ENCODE measurements at regions not wholly inside any gene's neighbourhood (a gene's known extent, or its start where the extent isn't known, plus 50 kb on each side); places are given as distances from the start of the nearest gene placed in this dataset.
"Not testable (repeated sequence)": the region's sequence is repeated elsewhere in the genome, so short reads cannot be mapped to it uniquely, and the experiment has no call there.

GRCh38 chr14:105621479-105622328, 95.3 kb downstream of the TMEM121 start:
- intact Hi-C loops (cut with DNase I); H3K4me3 ChIP-seq; DNase-seq; H3K27me3 ChIP-seq; H3K36me3 ChIP-seq (replicated peaks in 1 of 2); H3K4me1 ChIP-seq (replicated peaks in 1 of 2); H3K9me3 ChIP-seq (replicated peaks in 1 of 3): not testable (repeated sequence)
- WGBS, 4 donors: 66 to 83% (median 74%) methylated on average over 13 to 23 of the region's 23 CpGs
- peak overlapping the region in 1 of 5 donors; percentile 40 for H3K27ac ChIP-seq

- H3K27me3 ChIP-seq: peaks cover under 1% of the 10 kb centered on the region
- intact Hi-C loops (cut with DNase I): no loop called here
- no peak overlapping the region for H3K4me3 ChIP-seq
- H3K9me3 ChIP-seq (replicated peaks in 1 of 3): no peaks in the 10 kb centered on the region
- no peaks in the 10 kb centered on the region for H3K4me1 ChIP-seq (replicated peaks in 1 of 2)
- no peak for DNase-seq
- 68 to 79% (median 70%) methylated on average over 10 to 12 of the region's 12 CpGs for WGBS, 4 donors
- H3K36me3 ChIP-seq (replicated peaks in 1 of 2): no peaks in the 10 kb centered on the region
- H3K27ac ChIP-seq: no peak overlapping the region
- no peak for TF ChIP-seq CTCF (IDR thresholded peaks at IDR 0.05)
- no peak for TF ChIP-seq POLR2A (IDR thresholded peaks at IDR 0.05)
Measured at GRCh38 chr14:105622329-105622955, 96.1 kb downstream of the TMEM121 start.

- H3K9me3 ChIP-seq (replicated peaks in 1 of 3); H3K36me3 ChIP-seq (replicated peaks in 1 of 2); H3K4me3 ChIP-seq; H3K27me3 ChIP-seq; H3K4me1 ChIP-seq (replicated peaks in 1 of 2); H3K27ac ChIP-seq; intact Hi-C loops (cut with DNase I); DNase-seq: not testable (repeated sequence)
- WGBS, 4 donors: 47 to 73% (median 69%) methylated on average over 3 to 14 of the region's 14 CpGs; no CpG with 5 or more reads in 1 of the 4 donors
Measured at GRCh38 chr14:105623178-105623577, 96.8 kb downstream of the TMEM121 start.

GRCh38 chr14:105624346-105624745, 98.0 kb downstream of the TMEM121 start:
- DNase-seq; H3K4me3 ChIP-seq; H3K9me3 ChIP-seq (replicated peaks in 1 of 3); intact Hi-C loops (cut with DNase I); H3K4me1 ChIP-seq (replicated peaks in 1 of 2); H3K36me3 ChIP-seq (replicated peaks in 1 of 2); H3K27ac ChIP-seq; H3K27me3 ChIP-seq: not testable (repeated sequence)
- WGBS, 4 donors: 87 to 89% (median 88%) methylated on average over 10 to 22 of the region's 22 CpGs

- not testable (repeated sequence) for H3K4me1 ChIP-seq (replicated peaks in 1 of 2); DNase-seq
Measured at GRCh38 chr14:105624749-105625434, 98.5 kb downstream of the TMEM121 start.

GRCh38 chr14:105625448-105625847, 99.1 kb downstream of the TMEM121 start:
- H3K27ac ChIP-seq; H3K4me3 ChIP-seq; H3K27me3 ChIP-seq; DNase-seq; H3K9me3 ChIP-seq (replicated peaks in 1 of 3); H3K4me1 ChIP-seq (replicated peaks in 1 of 2); intact Hi-C loops (cut with DNase I); H3K36me3 ChIP-seq (replicated peaks in 1 of 2): not testable (repeated sequence)
- WGBS, 4 donors: 68 to 83% (median 77%) methylated on average over 4 to 9 of the region's 9 CpGs

More at GRCh38 chr14:105624749-105625434, 98.5 kb downstream of the TMEM121 start:
- H3K9me3 ChIP-seq (replicated peaks in 1 of 3); H3K27ac ChIP-seq; H3K27me3 ChIP-seq; H3K36me3 ChIP-seq (replicated peaks in 1 of 2); intact Hi-C loops (cut with DNase I); H3K4me3 ChIP-seq: not testable (repeated sequence)
- 78 to 91% (median 87%) methylated on average over 20 to 25 of the region's 25 CpGs for WGBS, 4 donors

GRCh38 chr14:105626111-105626510, 99.7 kb downstream of the TMEM121 start:
- intact Hi-C loops (cut with DNase I); H3K9me3 ChIP-seq (replicated peaks in 1 of 3); H3K36me3 ChIP-seq (replicated peaks in 1 of 2); H3K27ac ChIP-seq; H3K4me3 ChIP-seq; DNase-seq; H3K4me1 ChIP-seq (replicated peaks in 1 of 2); H3K27me3 ChIP-seq: not testable (repeated sequence)
- 68 to 73% (median 71%) methylated on average over 3 to 12 of the region's 15 CpGs; no CpG with 5 or more reads in 1 of the 4 donors for WGBS, 4 donors

GRCh38 chr14:105626651-105627050, 100.3 kb downstream of the TMEM121 start:
- H3K4me1 ChIP-seq (replicated peaks in 1 of 2); H3K27me3 ChIP-seq; H3K36me3 ChIP-seq (replicated peaks in 1 of 2); H3K9me3 ChIP-seq (replicated peaks in 1 of 3); H3K4me3 ChIP-seq; DNase-seq; H3K27ac ChIP-seq; intact Hi-C loops (cut with DNase I): not testable (repeated sequence)
- WGBS, 4 donors: no CpG with 5 or more reads among the region's 5 CpGs

GRCh38 chr14:105627287-105627686, 100.9 kb downstream of the TMEM121 start:
- H3K36me3 ChIP-seq (replicated peaks in 1 of 2): not testable (repeated sequence)
- 38 to 100% (median 60%) methylated on average over 1 to 6 of the region's 6 CpGs for WGBS, 4 donors

More at GRCh38 chr14:105627287-105627686, 100.9 kb downstream of the TMEM121 start:
- H3K4me3 ChIP-seq; intact Hi-C loops (cut with DNase I); H3K27ac ChIP-seq; H3K27me3 ChIP-seq; H3K4me1 ChIP-seq (replicated peaks in 1 of 2); H3K9me3 ChIP-seq (replicated peaks in 1 of 3); DNase-seq: not testable (repeated sequence)
